Endothelial cell of umbilical vein (primary cell): ENCODE measurements at regions not wholly inside any gene's neighbourhood (a gene's known extent, or its start where the extent isn't known, plus 50 kb on each side); places are given as distances from the start of the nearest gene placed in this dataset.

Experiments used
- BruUV-seq: library from RNA; stranded (reverse); fragments of 400-500 nt; replicated peaks from 2 replicates; lab custom pipeline; 2021; lab: Mats Ljungman, UMichigan
- CTCF ChIA-PET: fragments of 300-600, 350-600 bp; sonication (Branson Sonifier 250); formaldehyde crosslinking; loops from one replicate; lab custom pipeline; 2021; ENCODE audit warnings: antibody characterized with exemption, inconsistent platforms; lab: Charles Lee
- POLR2A ChIA-PET: fragments of 300-600, 350-600 bp; sonication (Branson Sonifier 250); formaldehyde crosslinking; loops from one replicate; lab custom pipeline; 2021; ENCODE audit warnings: antibody characterized with exemption, inconsistent platforms; lab: Charles Lee
- DNase-seq: peaks from one replicate; pipeline ENCODE4 v3.0.0-alpha.2; 2011; ENCODE audit warnings: low read depth, low spot score
- FAIRE-seq: peaks from 2 replicates; lab custom pipeline; 2011; peaks lifted over from hg19 to GRCh38; lab: Jason Lieb, UNC
- H2AFZ ChIP-seq: 2 replicates; pipeline ENCODE4 v1.6.0; 2012; ENCODE audit warnings: low read depth, low read length, control low read depth, inconsistent platforms
- H3K27ac ChIP-seq: 2 replicates; pipeline ENCODE4 v1.5.1; 2011; ENCODE audit warnings: low read depth, mild to moderate bottlenecking, control low read depth, low read length, moderate library complexity; ENCODE audit not compliant: insufficient read depth
- H3K27me3 ChIP-seq, 2 experiments: 2 replicates each; pipeline versions ENCODE4 v1.6.0 to v1.6.1; 2011; ENCODE audit warnings: low read length in 2 of 2, mixed read lengths in 1 of 2; ENCODE audit not compliant: control insufficient read depth in 2 of 2, insufficient read depth in 2 of 2
- H3K36me3 ChIP-seq, 2 experiments: 2 replicates in 1 of 2; 3 replicates in 1 of 2; pipeline ENCODE4 v1.5.1; 2011; ENCODE audit warnings: low read length in 2 of 2, mild to moderate bottlenecking in 1 of 2, moderate library complexity in 1 of 2; ENCODE audit not compliant: control insufficient read depth in 2 of 2, insufficient read depth in 2 of 2; ENCODE audit errors: extremely low read depth in 1 of 2
- H3K4me1 ChIP-seq: 3 replicates; pipeline ENCODE4 v1.5.1; 2011; ENCODE audit warnings: mild to moderate bottlenecking, low read length; ENCODE audit not compliant: control insufficient read depth, insufficient read depth; ENCODE audit errors: extremely low read depth
- H3K4me2 ChIP-seq: 2 replicates; pipeline ENCODE4 v1.6.1; 2011; ENCODE audit warnings: low read length, control low read depth, mixed read lengths; ENCODE audit not compliant: insufficient read depth
- H3K4me3 ChIP-seq, 3 experiments: fragments of 200-600 bp in 1 of 3; sonication (generic), shearing (Covaris generic) in 1 of 3; replicated peaks in 1 of 3; 2 replicates each; pipeline ENCODE4 v1.5.1; 2011 to 2016; ENCODE audit warnings: control low read depth in 3 of 3, low read length in 3 of 3, mild to moderate bottlenecking in 2 of 3, inconsistent platforms in 1 of 3, low read depth in 1 of 3, moderate library complexity in 1 of 3; ENCODE audit not compliant: insufficient read depth in 1 of 3
- H3K79me2 ChIP-seq: 2 replicates; pipeline ENCODE4 v1.6.0; 2012; ENCODE audit warnings: low read length, inconsistent platforms; ENCODE audit not compliant: control insufficient read depth, insufficient read depth
- H3K9ac ChIP-seq: replicated peaks from 2 replicates; pipeline ENCODE3; 2011; ENCODE audit warnings: low read length, control low read depth; ENCODE audit not compliant: insufficient read depth; ENCODE audit errors: extremely low read depth
- H3K9me1 ChIP-seq: replicated peaks from 3 replicates; pipeline ENCODE4 v1.6.0; 2011; ENCODE audit warnings: mild to moderate bottlenecking, low read length; ENCODE audit not compliant: control insufficient read depth, insufficient read depth; ENCODE audit errors: extremely low read depth
- H3K9me3 ChIP-seq: replicated peaks from 2 replicates; pipeline ENCODE4 v1.5.1; 2012; ENCODE audit warnings: low read length, inconsistent platforms; ENCODE audit not compliant: control insufficient read depth, insufficient read depth
- H4K20me1 ChIP-seq: replicated peaks from 2 replicates; pipeline ENCODE3; 2011; ENCODE audit warnings: mild to moderate bottlenecking, low read length; ENCODE audit not compliant: control insufficient read depth, insufficient read depth; ENCODE audit errors: extremely low read depth
- CTCF ChIP-seq, 2 donors: IDR thresholded peaks; 1 replicate in 1 of 2; 2 replicates in 1 of 2; pipeline ENCODE4 v1.5.1; 2011; ENCODE audit warnings: low read length in 2 of 2, mild to moderate bottlenecking in 2 of 2, moderate library complexity in 2 of 2, control low read depth in 1 of 2, inconsistent platforms in 1 of 2, low read depth in 1 of 2; ENCODE audit not compliant: insufficient read depth in 1 of 2; ENCODE audit errors: extremely low read depth in 1 of 2
- FOS ChIP-seq: IDR thresholded peaks from 2 replicates; pipeline ENCODE4 v1.6.1; 2011; ENCODE audit warnings: mild to moderate bottlenecking, low read length, moderate library complexity, borderline replicate concordance; ENCODE audit not compliant: insufficient read depth
- GATA2 ChIP-seq: IDR thresholded peaks from 2 replicates; pipeline ENCODE4 v1.7.0; 2011; ENCODE audit warnings: low read depth, mild to moderate bottlenecking, moderate library complexity, mixed read lengths, low read length; ENCODE audit not compliant: insufficient read length, insufficient read depth
- JUN ChIP-seq: IDR thresholded peaks from 2 replicates; pipeline ENCODE4 v1.6.1; 2011; ENCODE audit warnings: borderline replicate concordance, low read depth; ENCODE audit not compliant: insufficient read length, insufficient read depth
- POLR2A ChIP-seq: IDR thresholded peaks from 2 replicates; pipeline ENCODE4 v1.6.1; 2012; ENCODE audit warnings: low read depth, mild to moderate bottlenecking, control low read depth, low read length
- POLR2AphosphoS5 ChIP-seq: IDR thresholded peaks from 2 replicates; pipeline ENCODE4 v1.6.1; 2012; ENCODE audit warnings: low read depth, mild to moderate bottlenecking, control low read depth, low read length, moderate library complexity; ENCODE audit not compliant: insufficient read depth
- dilution Hi-C: fragments of 300-500 bp; cut with MboI; formaldehyde crosslinking; loops from one replicate; pipeline ENCODE4 v1.15.0; 2019; ENCODE audit warnings: low sequenced_read_pairs; ENCODE audit not compliant: extremely low pct_ligation_motif_present
- intact Hi-C: fragments of 100-400 bp; cut with micrococcal nuclease; formaldehyde crosslinking; loops from one replicate; pipeline ENCODE4 v1.10.0; 2022

- DNase-seq (no peak), FAIRE-seq (no peak)
- H2AFZ ChIP-seq: no peak overlapping the region
- H3K36me3 ChIP-seq: no peaks in the 10 kb centered on the region
- TF ChIP-seq POLR2AphosphoS5 (no peak), JUN (no peak), POLR2A (no peak), GATA2 (no peak), FOS (no peak), CTCF (IDR thresholded peaks at IDR 0.05; ENCODE audit: extremely low read depth in 1 of 2, insufficient read depth in 1 of 2, low read depth in 1 of 2, low read length in 2 of 2) (no peak)
- POLR2A ChIA-PET: no interaction called here
- H4K20me1 ChIP-seq: no peaks in the 10 kb centered on the region
- no peaks in the 10 kb centered on the region for H3K79me2 ChIP-seq
- no peaks in the 10 kb centered on the region for H3K9me3 ChIP-seq
- H3K27ac ChIP-seq: no peak overlapping the region
- dilution Hi-C loops (no loop called here), intact Hi-C loops (no loop called here)
- H3K9me1 ChIP-seq: no peaks in the 10 kb centered on the region
- H3K4me2 ChIP-seq: no peak overlapping the region
- no peaks in the 10 kb centered on the region for H3K27me3 ChIP-seq
- BruUV-seq: no TSS peak
- H3K9ac ChIP-seq: no peak overlapping the region
- no peak overlapping the region for H3K4me3 ChIP-seq
- no peaks in the 10 kb centered on the region for H3K4me1 ChIP-seq
- CTCF ChIA-PET: no interaction called here
Observed at GRCh38 chr18:68399721-68400120, 315.2 kb downstream of the TMX3 start.
